ENCODE measurements at regions not wholly inside any gene's neighbourhood (a gene's known extent, or its start where the extent isn't known, plus 50 kb on each side); places are given as distances from the start of the nearest gene placed in this dataset.

DNA sequence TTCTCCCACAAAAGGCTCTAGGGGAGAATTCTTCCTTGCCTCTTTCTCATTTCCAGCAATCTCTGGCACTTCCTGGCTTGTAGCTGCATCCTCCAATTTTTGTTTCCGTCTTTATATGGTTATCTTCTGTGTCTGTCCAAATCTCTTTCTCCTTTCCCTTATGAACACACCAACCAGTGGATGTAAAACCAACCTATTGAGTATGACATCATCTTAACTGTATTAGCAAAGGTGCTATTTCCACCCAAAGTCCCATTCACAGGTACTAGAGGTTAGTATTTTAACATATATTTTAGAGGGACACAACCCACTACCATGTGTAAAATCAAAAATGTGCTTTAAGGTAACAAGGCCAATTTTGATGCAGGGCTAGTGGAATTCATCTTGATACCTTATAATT, 129.0 kb downstream of the RAP2A start:
- no peak for DNase-seq

DNA sequence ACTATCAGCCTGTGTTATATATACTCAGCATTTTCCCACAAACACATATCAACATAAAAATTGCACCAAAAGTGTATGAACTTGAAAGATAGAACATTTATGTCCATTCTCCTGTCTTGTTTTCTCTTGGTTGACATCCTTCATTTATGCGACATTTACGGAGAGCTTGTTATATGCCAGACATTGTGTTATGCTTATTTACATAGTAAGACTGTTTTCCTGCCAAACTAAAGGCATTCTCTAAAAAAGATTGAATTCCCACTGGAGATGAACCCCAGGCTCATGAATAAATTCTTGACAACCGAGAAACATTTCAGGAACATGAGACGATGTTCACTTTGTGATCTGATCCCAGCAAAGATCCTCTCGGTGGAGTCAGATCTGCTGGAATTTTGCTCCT, 131.0 kb downstream of the RAP2A start:
- DNase-seq: no peak

DNA sequence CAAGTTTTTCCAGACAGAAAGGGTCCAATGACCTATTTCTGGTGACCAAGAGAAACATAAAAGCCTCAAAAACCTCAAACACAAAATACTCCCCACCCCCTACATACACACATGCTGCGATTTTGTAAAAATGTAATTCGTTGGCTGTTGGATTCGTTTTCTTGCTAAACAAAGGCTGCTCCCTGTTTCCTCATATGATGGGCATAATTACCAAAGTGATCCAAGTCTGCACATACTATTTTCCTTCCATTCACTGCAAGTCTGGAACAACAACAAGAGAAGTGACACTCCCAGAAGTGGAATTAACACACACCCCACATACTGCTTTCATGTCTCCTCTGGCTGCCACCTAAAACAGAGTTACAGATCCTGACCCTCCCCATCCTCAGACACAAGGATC, 131.9 kb downstream of the RAP2A start:
- no peak for DNase-seq

DNA sequence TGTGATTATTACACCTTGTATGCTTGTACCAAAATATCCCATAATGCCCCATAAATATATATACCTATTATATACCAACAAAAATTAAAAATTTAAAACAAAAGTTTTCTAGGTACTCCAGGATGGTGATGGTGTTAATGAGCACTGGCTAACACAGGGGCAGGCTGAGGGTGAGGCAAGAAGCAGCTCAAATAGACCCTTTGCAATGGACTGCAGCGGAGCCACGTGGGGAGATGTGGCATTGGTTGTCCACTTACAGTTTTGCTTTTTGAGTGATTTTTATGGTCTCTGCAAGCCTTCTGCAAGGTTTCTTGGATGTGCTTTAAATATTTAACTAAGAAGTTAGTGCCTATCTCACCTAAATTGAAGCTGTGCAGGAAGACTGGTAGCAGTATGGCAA, 132.9 kb downstream of the RAP2A start:
- no peak for DNase-seq

DNA sequence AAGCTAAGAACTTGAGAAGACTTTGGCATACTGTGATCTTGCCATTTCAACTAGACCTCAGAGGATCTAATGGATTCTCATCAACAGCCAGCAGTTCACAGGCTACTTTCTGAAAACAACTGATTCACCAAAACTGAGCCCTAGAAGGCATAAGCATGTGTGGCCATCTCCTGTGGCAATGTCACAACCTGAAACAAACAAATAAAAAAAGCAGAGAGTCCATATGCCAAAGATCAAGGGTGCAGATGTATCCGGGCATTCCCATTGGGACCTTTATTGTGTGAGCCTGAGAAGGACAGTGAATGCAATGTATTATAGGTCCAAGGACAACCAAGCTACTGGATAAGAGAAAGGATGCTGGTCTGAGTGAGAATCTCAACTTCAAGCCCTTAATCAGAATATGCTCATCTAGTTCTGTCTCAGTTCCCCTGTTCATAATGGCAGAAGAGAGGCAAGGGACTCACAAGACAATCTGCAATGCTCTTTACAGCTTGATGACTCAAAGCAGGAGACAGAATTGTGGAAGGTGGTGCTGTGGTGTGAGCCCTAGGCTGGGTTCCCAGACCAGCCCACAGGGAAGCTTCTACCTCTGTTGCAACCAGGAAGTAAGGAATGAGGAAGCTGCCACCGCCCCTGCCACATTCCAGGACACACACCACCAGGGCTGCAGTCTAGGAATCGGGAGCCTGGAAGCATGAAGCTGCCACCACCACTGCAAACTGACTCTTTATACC, 133.7 kb downstream of the RAP2A start:
- no peak for DNase-seq

DNA sequence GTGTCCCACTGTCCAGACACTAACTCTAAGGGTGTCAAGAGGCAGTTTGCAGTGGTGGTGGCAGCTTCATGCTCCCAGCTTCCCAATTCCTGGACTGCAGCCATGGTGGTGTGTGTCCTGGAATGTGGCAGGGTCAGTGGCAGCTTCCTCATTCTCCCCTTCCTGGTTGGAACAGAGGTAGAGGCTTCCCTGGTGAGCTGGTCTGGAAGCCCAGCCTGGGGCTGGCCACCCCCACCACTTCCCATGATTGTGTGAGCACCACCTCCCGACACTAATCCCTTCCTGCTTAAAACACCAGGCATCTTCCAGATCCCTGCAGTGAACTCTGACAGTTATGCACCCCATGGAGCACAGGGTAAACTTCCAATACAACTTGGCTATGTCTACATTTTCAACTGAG, 134.9 kb downstream of the RAP2A start:
- no peak for DNase-seq

DNA sequence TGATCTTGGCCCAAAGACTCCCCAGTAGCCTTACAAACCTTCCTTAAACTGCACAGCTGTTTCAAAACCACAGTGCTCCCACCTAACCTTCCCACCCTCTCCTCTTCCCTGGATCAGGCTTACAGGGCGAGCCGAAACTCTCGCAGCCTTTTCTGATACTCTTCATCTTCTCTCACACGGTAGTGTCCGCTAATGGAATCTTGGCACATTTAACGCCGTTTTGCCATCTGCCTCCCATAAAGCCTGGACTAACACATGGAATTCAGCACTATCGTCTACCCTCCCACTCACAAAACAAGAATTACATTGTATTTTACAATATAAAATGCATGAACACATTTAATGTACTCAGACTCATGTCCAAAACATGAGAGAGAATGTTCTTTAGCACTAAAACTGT, 135.9 kb downstream of the RAP2A start:
- no peak for DNase-seq

DNA sequence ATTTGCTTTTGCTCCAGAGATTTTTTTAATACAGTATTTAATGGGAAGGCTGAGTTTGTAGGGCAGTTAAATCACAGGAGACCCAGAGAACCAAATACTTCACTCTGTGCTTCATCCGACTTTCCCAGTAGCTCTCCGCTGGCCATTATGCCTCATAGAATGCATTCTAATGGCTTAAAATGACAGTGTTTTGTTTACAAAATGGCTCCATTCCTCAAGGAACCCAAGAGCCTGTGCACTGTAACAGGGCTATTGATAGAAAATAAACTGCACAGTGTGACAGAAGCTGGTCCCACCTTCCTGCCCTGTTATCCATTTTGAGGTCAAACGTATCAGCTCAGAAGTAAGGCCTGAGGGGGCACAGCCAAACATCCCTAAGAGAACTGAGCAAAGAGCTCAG, 136.5 kb downstream of the RAP2A start:
- no peak for DNase-seq

DNA sequence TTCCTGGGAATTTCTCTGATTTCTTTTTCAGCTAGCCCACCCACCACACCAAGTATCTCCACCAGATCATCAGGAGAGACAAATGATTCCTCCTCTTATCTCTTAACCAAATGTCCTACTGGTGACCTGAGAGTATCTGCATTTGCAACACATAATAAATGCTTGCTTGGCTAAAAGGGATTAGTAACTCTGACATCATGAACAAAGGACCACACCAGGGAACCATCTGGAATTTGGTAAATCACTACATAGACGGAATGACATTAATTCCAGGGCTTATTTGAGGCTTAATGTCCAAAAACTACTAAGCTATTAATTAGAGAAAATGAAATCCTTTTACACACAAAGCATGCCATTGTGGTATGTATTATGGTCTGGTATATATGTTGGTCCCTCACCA, 139.0 kb downstream of the RAP2A start:
- DNase-seq: no peak

DNA sequence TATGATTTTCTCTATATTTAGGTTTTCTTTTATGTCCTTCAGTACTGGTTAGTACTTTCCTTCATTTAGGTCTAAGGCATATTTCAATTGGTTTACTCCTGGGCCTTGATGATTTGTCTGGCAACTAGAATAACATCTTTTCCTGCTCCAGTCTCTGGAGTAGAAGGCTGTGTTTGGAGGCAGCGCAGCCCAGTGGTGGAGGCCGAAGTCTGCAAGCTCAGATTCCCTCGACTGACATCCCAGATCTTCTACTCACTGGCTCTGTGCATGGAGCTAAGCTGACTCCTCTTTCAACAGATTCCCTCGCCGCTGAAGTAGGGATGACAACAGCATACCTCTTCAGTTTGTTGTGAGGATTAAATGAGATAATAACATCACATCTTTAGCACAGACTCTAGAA, 141.0 kb downstream of the RAP2A start:
- DNase-seq: no peak

DNA sequence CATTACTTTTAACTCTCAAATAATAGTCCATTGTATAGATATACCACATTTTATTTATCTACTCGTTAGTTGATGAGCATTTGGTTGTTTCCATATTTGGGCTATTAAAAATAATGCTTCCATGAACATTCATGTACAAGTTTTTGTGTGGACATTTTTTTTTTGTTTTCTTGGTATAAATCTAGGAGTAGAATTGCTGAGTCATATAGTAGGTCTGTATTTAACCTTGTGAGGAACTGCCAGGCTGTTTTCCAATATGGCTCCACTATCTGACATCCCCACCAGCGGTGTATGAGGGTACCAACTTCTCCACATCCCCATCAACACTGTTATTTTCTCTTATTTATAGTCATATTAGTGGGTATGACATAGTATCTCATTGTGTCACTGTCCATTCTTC, 143.1 kb downstream of the RAP2A start:
- no peak for DNase-seq

DNA sequence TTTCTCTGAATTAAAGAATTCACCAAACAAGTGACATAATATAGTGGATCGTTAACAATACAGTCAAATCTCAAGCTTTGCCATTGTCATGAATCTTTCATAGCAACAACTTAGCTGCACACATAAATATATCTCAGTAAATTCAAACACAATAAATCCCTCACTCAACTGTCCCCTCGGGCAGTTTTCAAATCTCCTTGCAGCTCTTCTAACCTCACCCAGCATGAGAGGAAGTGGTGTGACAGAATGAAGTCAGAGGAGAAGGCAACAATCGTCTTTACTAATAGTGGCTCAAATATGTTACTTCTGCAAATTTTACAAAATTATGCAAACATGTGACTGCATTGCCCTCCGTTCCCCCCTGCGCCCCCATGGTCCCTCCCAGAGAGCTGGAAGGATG, 148.2 kb downstream of the RAP2A start:
- DNase-seq: no peak

DNA sequence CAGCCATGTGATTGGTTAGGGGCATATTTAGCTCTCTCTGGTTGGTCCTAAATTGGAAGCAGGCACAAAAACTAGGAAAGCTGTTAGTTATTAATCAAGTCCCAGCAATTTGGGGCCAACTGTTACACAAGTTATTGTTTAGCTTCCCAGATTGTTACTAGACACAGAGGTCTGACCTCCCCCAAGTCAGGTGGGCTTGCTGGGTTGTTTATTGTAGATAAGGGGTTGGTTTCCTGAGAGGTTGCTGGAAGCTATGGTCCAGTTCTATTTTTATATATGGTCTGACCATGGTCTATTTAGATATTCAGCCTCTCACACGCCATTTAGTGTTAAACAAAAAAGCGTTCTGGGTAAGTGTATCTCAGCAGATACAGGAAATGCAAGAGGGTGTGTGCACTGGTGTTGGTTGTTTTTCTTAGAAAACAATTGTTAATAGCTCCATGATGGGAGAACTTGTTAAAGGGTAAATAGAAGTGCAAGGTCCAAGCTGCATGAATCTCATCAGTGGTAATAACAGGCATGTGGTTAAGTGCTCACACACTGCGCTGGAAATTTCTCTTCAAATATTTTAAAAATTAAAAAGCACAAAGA, 150.0 kb downstream of the RAP2A start:
- no peak for DNase-seq

DNA sequence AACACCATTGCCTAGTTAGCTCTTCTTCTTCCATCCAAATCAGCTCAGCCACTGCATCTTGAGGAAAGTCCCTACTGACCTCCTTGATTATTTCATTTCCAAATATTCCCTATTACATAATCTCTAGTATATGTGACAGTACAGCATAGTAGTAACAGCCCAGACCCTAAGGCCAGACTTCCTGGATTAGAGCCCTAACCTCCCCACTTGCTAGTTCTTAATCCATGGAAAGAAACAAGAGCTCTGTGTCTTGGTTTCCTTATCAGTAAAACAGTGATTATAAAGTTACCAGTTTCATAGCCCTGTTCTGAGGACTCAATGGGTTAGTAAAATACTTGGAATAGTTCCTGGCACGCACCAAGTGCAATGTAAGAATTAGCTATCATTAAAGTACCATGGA, 153.0 kb downstream of the RAP2A start:
- DNase-seq: no peak

DNA sequence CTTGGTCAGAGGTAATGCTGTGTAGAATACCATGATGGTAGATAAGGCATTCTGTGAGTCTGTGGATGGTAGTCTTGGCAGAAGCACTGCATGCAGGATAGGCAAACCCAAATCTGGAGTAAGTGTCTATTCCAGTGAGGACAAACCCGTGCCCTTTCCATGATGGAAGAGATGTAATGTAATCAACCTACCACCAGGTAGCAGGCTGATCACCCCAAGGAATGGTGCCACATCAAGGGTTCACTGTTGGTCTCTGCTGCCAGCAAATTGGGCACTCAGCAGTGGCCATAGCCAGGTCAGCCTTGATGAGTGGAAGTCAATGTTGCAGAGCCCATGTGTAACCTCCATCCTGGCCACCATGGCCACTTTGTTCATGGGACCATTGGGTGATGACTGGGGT, 155.0 kb downstream of the RAP2A start:
- DNase-seq: no peak

DNA sequence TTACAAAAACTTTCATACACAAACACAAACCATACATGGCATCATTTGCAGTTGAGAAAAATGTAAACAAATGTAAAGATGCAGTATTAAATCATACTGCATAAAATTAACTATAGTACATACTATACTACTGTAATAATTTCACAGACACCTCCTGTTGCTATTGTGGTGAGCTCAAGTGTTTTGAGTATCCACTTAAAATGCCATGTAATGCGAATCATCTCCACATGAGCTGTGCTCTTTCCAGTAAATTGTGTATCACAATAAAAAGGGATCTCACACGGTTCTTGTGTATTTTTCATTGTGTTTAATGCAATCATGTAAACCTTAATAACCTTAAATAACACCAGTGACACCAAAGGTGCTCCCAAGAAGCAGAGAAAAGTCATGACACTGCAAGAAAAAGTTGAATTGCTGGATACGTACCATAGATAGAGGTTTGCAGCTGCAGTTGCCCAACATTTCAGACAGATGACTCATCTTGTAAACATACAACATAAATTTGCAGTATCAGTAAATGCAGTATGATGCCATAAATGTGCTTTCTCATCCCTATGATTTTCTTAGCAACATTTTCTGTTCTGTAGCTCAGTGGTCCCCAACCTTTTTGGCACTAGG, 166.6 kb downstream of the RAP2A start:
- no peak for DNase-seq

DNA sequence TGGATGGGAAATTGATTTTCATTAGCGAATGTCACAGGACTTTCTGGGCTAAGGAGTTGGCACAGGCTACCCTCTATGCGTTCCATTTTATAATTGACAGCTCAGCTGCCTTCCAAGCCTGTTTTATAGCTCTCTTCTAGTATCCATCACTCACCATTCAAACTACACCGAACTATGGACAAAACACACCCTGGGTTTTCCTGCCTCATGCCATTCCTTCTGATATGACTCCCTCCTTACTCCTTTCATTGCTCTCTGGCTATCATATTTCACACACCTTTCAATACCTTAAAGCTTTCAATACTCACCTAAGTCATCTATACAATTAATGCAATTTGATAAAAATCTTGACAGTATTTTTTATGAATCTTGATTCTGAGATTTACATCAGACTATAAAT, 181.3 kb downstream of the RAP2A start:
- DNase-seq: no peak

DNA sequence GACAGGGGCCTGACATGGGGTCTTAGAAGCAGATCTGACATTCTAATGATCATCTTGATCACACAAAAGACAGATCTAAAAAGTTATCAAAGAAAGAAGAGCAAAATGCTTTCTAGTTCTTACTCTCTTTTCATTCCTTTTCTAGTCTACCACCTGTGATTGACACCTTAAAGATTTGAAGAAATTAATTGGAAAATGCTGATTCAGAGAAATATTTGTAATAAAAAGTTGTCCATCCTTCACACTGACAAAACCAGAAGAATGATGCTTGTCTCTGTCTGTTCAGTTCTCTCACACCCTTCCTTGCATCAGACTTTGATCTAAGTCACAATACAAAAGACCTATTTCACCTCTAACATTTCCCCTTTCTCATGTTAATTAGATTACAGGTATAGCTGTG, 182.4 kb downstream of the RAP2A start:
- DNase-seq: no peak

DNA sequence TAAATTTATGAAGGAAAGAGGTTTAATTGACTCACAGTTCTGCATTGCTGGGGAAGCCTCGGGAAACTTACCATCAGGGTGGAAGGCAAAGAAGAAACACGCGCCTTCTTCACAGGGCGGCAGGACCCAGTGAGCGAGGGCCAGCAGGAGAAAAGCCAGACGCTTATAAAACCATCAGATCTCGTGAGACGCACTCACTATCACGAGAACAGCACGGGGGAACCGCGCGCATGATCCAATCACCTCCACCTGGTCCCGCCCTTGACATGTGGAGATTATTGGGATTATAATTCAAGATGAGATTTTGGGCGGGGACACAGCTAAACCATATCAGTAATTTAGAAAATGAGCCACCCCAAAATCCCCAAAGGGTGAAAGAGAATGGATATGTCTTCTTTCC, 187.1 kb downstream of the RAP2A start:
- DNase-seq: no peak

DNA sequence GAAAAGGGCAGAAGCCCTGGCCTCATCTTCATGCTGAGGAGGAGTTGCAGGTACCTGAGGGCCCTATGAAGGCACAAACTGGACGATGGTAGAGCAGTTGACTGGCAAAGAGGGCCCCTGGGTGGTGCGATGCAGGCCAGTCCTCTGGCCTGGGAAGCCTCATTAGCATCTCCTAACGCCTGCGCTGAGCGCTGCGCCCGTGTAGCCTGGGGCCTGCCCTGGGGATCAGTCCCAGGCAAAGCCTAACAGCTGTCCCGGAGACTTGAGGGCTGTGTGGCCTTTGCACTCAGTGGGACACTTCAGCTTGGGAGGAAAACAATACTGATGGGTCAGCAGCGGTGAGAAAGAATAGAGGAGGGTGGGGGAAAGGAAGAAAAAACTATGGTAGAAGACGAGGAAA, 187.7 kb downstream of the RAP2A start:
- DNase-seq: no peak

DNA sequence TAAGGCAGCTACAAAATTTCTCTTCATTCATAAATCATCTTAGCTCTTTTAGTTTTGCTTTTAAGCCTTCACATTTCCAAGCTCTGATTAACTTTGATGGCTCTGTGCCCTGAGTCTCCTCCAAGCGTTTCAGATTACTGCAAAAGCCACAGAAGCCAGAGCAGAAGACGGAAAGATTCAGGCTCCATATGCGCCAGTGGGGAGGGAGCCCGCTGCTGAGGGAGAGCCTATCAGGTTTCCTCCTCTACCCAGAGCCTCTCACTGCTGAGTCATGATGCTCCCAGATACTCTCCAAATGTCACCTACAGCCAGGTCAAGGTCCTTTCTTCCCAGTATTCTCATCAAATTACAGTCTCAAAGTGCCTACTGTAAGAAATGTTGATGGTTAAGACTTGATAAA, 193.6 kb downstream of the RAP2A start:
- DNase-seq: peak; percentile 50

DNA sequence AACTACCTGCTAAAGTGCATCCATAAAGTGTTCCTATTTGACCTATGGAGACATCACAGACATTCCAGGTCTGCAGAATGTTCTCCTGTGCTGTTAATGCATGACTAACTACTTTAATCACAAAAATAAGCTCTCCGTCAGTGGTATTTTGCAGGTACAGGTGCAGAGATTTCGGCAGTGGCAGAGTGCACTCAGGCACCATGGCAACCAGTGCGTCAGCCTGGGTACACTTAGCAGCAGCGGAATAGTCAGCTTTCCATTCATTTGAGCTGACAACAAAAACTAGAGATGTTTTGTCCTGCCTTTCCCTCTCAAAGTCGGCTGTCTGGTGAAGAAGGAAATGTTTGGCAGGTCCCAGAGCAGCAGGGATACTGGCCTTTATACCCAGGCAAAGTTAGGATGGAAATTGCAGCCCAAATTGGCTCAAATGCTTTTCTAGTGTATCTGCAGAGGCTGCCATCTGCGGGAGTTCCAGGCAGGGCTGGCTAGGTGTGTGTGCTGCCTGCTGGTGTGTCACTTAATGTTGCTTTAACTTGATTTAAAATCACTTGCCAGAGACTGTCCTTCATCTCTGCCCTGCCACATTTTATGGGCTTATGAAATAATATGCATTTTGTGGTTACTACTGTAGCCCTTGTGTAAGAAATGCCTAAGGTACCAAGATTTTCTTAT, 195.8 kb downstream of the RAP2A start:
- peak; percentile 35 for DNase-seq

DNA sequence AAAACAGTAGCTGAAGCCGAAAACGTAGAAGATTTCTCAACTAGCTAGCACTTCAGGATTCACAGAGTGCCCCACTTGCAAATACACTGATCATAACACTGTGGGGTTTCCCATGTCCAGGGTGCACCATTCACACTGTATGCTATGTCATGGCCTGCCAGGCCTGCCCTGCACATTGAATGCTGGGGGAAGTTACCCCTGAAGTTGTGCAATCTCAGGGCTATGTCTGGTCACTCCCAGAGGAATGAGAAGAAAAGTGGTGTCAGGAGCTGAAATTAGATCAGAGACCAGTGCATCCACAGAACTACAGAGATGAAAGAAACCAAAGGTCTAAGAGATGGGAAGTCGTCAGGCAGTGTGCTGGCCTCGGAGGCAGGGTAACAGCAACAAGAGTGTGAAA, 196.8 kb downstream of the RAP2A start:
- no peak for DNase-seq

DNA sequence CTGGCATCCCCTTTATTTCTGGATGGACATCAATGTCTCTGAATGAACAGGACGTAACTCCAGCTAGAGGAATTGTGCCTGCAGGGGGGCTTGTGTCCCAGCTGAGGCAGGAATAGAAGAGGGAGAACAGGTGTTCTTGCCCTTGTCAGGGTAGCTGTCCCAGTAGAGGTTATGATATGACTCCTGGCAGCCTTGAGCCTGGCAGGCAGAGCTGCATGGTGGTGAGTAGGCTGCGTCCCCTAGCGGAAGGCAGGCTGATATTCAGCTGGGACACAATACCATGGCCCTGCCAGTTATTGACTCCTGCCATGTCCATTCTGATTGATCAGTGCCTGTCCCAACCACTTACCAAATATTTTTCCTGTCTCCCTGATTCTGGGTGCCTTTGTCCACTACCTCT, 197.2 kb downstream of the RAP2A start:
- DNase-seq: no peak

Data from occipital lobe (tissue), 1 donor.